HG02759 (cell line): ENCODE measurements at regions not wholly inside any gene's neighbourhood (a gene's known extent, or its start where the extent isn't known, plus 50 kb on each side); places are given as distances from the start of the nearest gene placed in this dataset.
A peak's percentile ranks its signal among the peaks of the same experiment; 100 is the strongest.

Experiments
- ATAC-seq: cut with Tn5 transposase; IDR thresholded peaks from one replicate; pipeline ENCODE4 v1.9.1; 2021; ENCODE audit warnings: mild to moderate bottlenecking, moderate library complexity; ENCODE audit not compliant: unreplicated experiment

DNA sequence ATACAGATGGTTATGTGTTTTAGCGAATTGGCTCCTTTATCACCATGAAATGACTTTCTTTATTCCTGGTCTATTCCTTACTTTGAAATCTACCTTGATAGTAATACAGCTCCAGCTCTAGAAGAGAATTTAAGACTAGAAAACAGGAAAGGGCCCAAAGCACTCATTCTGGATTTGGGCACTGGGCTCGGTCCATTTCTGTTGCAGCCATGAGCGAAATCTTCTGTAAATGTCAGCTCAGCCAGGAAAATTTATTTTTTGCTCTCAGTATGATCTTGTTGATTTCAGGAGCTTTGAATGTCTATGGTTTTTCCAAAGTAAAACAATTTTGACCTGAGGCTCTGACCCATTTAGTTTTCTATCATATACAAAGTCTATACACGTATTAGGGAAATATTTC is 104.1 kb downstream of the DIRAS2 start:
- ATAC-seq = no peak

DNA sequence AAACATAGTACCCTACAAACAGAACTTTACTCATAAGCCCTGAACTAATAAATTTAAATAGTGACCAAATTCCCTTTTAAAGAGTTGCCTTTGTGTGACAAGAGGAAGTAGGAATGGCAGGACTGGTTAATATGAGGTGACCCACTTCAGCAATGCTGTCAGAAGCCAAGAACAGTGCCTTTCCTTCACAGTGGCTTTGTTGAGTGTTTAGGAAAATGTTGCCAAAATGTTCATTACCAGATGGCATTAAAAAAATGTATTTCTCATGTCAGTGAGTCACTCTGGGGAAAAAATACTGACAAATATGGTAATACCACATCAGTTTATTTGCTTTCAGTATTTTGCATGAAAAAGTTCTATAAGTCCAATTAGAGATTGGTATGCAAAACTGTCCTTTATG is 103.3 kb downstream of the DIRAS2 start:
- no peak for ATAC-seq

DNA sequence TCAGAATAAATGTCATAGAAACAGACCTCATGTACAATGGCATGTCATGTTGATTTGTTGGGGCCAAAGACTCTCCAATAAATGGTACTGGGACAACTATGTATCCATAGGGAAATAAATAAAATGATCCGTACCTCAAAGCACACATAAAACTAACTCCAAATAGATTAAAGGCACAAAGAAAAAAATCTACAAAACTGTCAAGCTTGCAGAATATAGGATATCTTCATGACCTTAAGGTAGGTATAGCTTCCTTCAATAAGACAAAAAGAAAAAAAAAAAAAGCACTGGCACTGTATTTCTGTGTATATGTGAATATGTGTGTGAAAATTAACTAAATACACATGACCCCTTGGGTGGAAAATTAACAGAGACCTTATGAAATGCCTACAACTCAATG is 101.9 kb downstream of the DIRAS2 start:
- ATAC-seq = no peak

DNA sequence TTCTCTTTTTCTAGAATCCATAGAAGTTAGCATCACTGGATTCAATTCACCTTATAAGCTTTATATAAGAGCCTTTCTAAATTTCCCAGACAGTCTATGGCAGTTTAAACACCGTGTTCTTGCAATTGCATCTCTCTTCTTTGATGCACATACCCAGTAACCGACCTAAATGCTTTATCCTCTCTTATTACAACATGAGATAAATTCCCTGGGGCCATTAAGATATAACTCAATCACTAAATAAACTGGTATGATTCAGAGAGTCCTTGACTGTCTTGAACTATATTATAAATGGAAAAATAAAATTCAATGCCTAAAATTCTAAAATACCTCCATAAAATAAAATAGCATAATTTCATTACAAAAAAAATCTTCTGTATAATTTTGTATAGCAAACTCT is 98.1 kb downstream of the DIRAS2 start:
- no peak for ATAC-seq

DNA sequence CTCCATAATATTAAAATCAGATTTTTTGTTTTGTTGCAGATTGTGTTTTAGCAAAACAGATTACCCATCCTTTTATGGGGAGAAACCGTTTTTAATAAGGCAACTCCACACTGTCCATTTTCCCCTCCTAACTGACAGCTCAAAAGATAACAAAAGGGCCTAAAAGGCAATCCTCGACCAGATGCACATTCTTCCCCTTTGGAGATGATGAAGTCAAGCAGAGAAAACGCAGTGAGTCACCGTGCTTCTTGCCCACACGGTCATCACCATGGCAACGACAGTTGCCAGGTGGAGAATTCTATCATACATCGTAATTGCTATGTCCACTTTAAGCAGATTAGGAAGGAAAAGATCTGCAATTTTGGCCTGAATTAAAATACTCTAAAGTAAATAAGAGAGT is 96.4 kb downstream of the DIRAS2 start:
- ATAC-seq = no peak

DNA sequence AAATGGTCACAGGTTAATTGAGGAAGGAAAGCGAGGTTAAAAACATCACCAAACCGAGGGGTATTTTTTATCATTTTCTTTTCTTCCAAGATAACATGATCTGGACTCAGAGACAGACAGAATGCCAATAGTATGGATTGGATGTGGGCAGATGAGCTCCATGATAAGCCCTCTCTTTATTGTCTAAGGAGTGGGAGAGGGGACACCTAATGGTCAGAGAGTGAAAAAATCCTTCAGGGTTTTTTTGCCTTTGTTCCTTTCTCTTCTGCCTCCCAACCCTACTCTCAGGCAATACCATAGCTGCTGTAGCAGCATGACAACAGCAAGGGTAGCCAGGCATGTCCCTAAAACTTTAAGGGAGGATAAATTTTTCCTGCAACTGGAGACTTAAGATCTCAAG is 94.7 kb downstream of the DIRAS2 start:
- ATAC-seq = no peak

DNA sequence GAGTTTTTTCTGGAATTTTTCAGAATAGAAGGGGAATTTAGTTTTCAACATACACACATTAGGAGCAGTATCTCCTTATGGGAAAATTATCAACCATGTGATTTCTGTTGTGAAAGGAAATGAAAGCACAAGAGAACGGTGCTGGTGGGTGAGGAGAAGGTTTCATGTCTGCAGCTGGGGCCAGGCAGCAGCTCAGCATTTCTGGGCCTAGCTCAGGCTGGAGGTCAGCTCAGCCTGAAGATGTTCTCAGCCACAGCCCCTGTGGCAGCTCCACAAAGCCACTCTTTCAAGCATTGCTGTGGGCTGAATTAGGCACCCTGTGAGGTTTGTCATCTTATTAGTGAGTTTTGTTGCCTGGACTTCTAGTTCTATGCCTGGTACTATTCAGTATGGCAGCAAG is 90.3 kb downstream of the DIRAS2 start:
- ATAC-seq = peak; percentile 86

DNA sequence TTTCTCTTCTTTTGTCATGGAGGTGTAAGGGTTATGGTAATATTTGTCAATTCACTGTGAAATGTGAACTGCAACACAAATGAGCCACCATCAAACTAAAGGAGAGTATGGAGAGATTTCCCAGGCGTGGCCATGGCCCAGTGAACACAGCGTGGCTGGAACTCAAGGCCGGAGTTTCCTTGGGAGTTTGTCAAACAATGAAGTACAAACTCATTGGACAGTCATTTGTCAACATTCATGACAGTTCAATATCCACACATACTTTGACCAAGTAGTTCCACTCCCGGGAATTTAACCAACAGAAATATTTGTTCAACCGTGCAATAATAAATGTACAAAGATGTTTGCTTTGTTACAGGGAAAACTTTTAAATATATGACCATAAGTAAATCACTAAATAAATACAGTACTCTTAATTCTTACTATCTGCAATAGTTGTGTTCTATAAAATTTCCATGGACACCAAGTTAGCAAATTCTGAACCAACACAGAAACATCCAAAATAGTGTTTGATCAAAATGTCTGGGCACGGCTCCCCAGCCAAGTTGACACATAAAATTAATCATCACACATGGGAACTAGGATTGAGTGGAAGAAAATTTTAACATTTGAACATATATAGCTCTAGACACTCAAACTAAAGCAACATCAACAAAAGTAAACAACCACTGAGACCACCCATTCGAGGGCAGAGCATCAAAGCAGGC is 87.1 kb downstream of the DIRAS2 start:
- ATAC-seq = no peak

DNA sequence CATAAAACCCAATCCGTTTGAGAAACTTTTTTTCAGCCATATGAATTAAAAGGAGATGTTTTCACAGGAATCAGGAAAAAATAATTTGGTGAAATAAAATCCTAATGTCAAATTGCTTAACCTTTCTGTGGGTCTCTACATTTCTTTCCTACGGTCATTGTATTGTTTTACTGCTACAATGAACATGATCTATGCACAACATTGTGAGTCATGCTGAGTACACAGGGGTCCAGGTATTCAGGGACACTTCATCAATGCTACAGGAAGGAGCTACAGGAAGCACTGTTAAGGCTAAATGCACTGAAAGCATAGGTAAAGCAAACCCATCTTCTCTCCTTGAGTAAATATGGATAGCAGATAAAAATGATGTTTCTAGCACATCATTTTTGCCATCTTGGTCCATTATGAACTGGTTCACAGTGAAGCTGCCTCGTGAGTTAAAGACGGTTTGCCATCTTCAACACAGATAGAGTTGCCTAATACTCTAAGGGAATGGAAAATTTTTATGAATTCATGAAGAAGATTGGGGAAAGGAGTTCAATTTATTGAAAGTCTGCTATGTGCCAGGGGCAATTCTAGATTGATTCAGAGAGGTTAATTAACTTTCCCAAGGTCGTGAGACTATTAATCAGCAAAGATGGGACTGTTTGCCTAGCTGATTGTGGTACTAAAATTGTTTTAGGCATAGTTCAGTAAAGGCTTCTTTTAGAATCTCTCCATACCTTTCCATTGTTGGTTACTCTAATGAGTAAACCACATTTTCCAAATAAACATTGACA is 85.5 kb downstream of the DIRAS2 start:
- ATAC-seq = no peak

DNA sequence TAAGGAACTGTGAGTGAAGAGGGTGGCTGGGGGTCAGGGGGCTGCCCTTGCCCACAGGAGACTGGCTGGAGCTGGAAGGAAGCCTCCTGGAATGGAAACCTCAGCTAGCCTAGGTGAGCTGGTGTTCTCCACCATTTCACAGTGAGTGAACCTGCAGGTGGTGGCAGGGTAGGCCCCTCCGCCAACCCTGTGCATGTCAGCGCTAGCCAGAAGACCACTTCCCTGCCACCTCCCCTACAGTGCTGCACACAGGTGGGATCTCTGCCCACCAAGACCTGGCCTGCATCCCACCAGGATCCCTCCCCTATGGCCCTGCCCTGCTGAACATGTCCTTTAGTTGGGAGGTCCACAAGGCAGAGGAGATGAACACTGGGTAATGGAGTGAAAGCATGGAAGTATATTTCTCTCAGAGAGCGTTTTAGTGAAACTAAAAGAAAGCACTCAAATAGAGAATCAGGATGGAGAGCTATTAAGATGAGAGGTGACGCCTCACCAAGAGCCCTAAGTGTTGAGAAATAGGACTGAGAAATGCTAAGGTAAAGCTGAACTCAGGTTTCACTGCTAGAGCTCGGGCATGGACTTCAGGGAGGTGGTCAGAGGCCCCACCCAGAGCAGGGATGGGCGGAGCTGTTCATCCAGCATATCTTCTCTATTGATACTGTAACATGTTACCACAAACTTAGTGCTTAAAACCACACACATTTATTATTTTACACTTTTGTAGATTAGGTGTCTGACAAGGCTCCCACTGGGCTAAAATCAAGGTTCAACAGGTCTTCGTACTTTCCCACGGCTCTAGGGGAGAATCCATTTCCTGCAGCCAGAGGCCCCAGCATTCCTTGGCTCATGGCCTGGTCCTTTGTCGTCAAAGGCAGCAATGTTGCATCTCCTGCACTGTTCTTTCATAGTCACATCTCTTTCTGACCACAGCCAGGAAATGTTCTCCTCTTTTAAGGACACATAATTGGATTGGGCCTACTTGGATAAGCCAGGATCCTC is 83.2 kb downstream of the DIRAS2 start:
- no peak for ATAC-seq
